Smooth muscle cell (in vitro differentiated cells): ENCODE measurements at regions not wholly inside any gene's neighbourhood (a gene's known extent, or its start where the extent isn't known, plus 50 kb on each side); places are given as distances from the start of the nearest gene placed in this dataset.

Experiments used
- DNase-seq: peaks from one replicate; lab custom pipeline; 2025; ENCODE audit not compliant: unreplicated experiment; lab: John Stamatoyannopoulos, UW
- H2AFZ ChIP-seq: fragments of 200-600 bp; sonication (generic); 2 replicates; pipeline ENCODE4 v1.6.0; 2016; ENCODE audit warnings: antibody characterized with exemption, low read depth, mild to moderate bottlenecking
- H3F3A ChIP-seq: fragments of 200-600 bp; sonication (generic); 2 replicates; pipeline ENCODE4 v1.6.0; 2017; ENCODE audit warnings: antibody characterized with exemption, low read depth
- H3K27ac ChIP-seq: fragments of 200-600 bp; sonication (generic); 2 replicates; pipeline ENCODE4 v1.5.1; 2016; ENCODE audit warnings: low read depth, mild to moderate bottlenecking
- H3K27me3 ChIP-seq: fragments of 200-600 bp; sonication (generic); 2 replicates; pipeline ENCODE4 v1.6.1; 2016; ENCODE audit warnings: low read depth, mild to moderate bottlenecking
- H3K36me3 ChIP-seq: fragments of 200-600 bp; sonication (generic); 2 replicates; pipeline ENCODE4 v1.5.1; 2016; ENCODE audit warnings: low read depth
- H3K4me1 ChIP-seq: fragments of 200-600 bp; sonication (generic); 2 replicates; pipeline ENCODE4 v1.5.1; 2016; ENCODE audit warnings: low read depth
- H3K4me2 ChIP-seq: fragments of 200-600 bp; sonication (generic); 2 replicates; pipeline ENCODE4 v1.6.0; 2016; ENCODE audit warnings: mild to moderate bottlenecking
- H3K4me3 ChIP-seq: fragments of 200-600 bp; sonication (generic); 2 replicates; pipeline ENCODE4 v1.5.1; 2016; ENCODE audit warnings: mild to moderate bottlenecking
- H3K79me2 ChIP-seq: fragments of 200-600 bp; sonication (generic); 2 replicates; pipeline ENCODE4 v1.6.0; 2016; ENCODE audit warnings: low read depth, mild to moderate bottlenecking
- H3K9ac ChIP-seq: fragments of 200-600 bp; sonication (generic); 2 replicates; pipeline ENCODE4 v1.6.0; 2016; ENCODE audit warnings: low read depth
- H3K9me3 ChIP-seq: fragments of 200-600 bp; sonication (generic); replicated peaks from 2 replicates; pipeline ENCODE4 v1.5.1; 2016; ENCODE audit warnings: low read depth
- H4K20me1 ChIP-seq: fragments of 200-600 bp; sonication (generic); 2 replicates; pipeline ENCODE4 v1.6.0; 2016; ENCODE audit warnings: low read depth
- CTCF ChIP-seq: fragments of 200-600 bp; sonication (generic); IDR thresholded peaks from 2 replicates; pipeline ENCODE4 v1.5.1; 2017; ENCODE audit warnings: borderline replicate concordance, mild to moderate bottlenecking, antibody characterized with exemption; ENCODE audit not compliant: insufficient read depth, poor library complexity, severe bottlenecking
- WGBS: methylation state at CpG from one replicate; pipeline ENCODE4 v1.1.7; 2016; ENCODE audit warnings: low lambda C conversion rate; 5-methylcytosine and 5-hydroxymethylcytosine counted together

- 78% methylated on average over 2 of the region's 2 CpGs for WGBS
- Histone ChIP-seq H3F3A (no peaks in the 10 kb centered on the region), H3K79me2 (no peaks in the 10 kb centered on the region), H3K4me2 (no peak overlapping the region), H3K9me3 (no peaks in the 10 kb centered on the region), H3K27ac (no peak overlapping the region), H3K4me1 (no peaks in the 10 kb centered on the region), H3K4me3 (no peak overlapping the region), H2AFZ (no peak overlapping the region), H3K27me3 (no peaks in the 10 kb centered on the region), H3K9ac (no peak overlapping the region), H3K36me3 (no peaks in the 10 kb centered on the region), H4K20me1 (no peaks in the 10 kb centered on the region)
- TF ChIP-seq CTCF = no peak
- no peak for DNase-seq
Measured at GRCh38 chr11:96752221-96752620, 362.4 kb downstream of the JRKL start.

- Histone ChIP-seq H3K9ac (no peak overlapping the region), H3F3A (no peaks in the 10 kb centered on the region), H4K20me1 (no peaks in the 10 kb centered on the region), H3K36me3 (no peaks in the 10 kb centered on the region), H3K27ac (no peak overlapping the region), H3K27me3 (no peaks in the 10 kb centered on the region), H3K79me2 (no peaks in the 10 kb centered on the region), H3K9me3 (no peaks in the 10 kb centered on the region), H2AFZ (no peak overlapping the region), H3K4me1 (no peaks in the 10 kb centered on the region), H3K4me3 (no peak overlapping the region), H3K4me2 (no peak overlapping the region)
- 58% methylated on average over 2 of the region's 2 CpGs for WGBS
- DNase-seq = no peak
- TF ChIP-seq CTCF = no peak
Measured at GRCh38 chr11:96753997-96754396, 364.2 kb downstream of the JRKL start.

- Histone ChIP-seq H3K4me2 (no peak overlapping the region), H3K9me3 (no peaks in the 10 kb centered on the region), H2AFZ (no peak overlapping the region), H3K27me3 (no peaks in the 10 kb centered on the region), H3F3A (no peaks in the 10 kb centered on the region), H3K79me2 (no peaks in the 10 kb centered on the region), H3K9ac (no peak overlapping the region), H4K20me1 (no peaks in the 10 kb centered on the region), H3K4me3 (no peak overlapping the region), H3K27ac (no peak overlapping the region), H3K4me1 (no peaks in the 10 kb centered on the region), H3K36me3 (no peaks in the 10 kb centered on the region)
- TF ChIP-seq CTCF = no peak
- WGBS = 93% methylated on average over 2 of the region's 2 CpGs
- no peak for DNase-seq
Measured at GRCh38 chr11:96755209-96755608, 365.4 kb downstream of the JRKL start.

- Histone ChIP-seq H3K79me2 (no peaks in the 10 kb centered on the region), H3K9me3 (no peaks in the 10 kb centered on the region), H3K27ac (no peak overlapping the region), H3K36me3 (no peaks in the 10 kb centered on the region), H2AFZ (no peak overlapping the region), H3F3A (no peaks in the 10 kb centered on the region), H3K27me3 (no peaks in the 10 kb centered on the region), H4K20me1 (no peaks in the 10 kb centered on the region), H3K4me1 (no peaks in the 10 kb centered on the region), H3K4me2 (no peak overlapping the region), H3K4me3 (no peak overlapping the region), H3K9ac (no peak overlapping the region)
- 94% methylated on average over 8 of the region's 8 CpGs for WGBS
- TF ChIP-seq CTCF = no peak
- DNase-seq = no peak
Measured at GRCh38 chr11:96755752-96756151, 365.9 kb downstream of the JRKL start.
